HG03280 (cell line): ENCODE measurements at regions not wholly inside any gene's neighbourhood (a gene's known extent, or its start where the extent isn't known, plus 50 kb on each side); places are given as distances from the start of the nearest gene placed in this dataset.

Source experiments
- ATAC-seq: cut with Tn5 transposase; IDR thresholded peaks from one replicate; pipeline ENCODE4 v1.9.1; 2021; ENCODE audit warnings: mild to moderate bottlenecking, moderate library complexity; ENCODE audit not compliant: unreplicated experiment

- ATAC-seq: no peak
These were observed 224.7 kb upstream of the GRAMD2B start for GRCh38 chr5:126198531-126198930.

- ATAC-seq: no peak
These were observed 223.7 kb upstream of the GRAMD2B start for GRCh38 chr5:126199467-126199866.

- no peak for ATAC-seq
These were observed 214.5 kb upstream of the GRAMD2B start for GRCh38 chr5:126208691-126209090.

GRCh38 chr5:126210955-126211354 is 212.3 kb upstream of the GRAMD2B start:
- no peak for ATAC-seq

GRCh38 chr5:126219616-126220015 is 203.6 kb upstream of the GRAMD2B start:
- no peak for ATAC-seq

- no peak for ATAC-seq
These were observed 202.5 kb upstream of the GRAMD2B start for GRCh38 chr5:126220725-126221124.

GRCh38 chr5:126228934-126229333 is 194.3 kb upstream of the GRAMD2B start:
- ATAC-seq: no peak

GRCh38 chr5:126233256-126233655 is 190.0 kb upstream of the GRAMD2B start:
- no peak for ATAC-seq

- ATAC-seq: peak; percentile 66
These were observed 188.5 kb upstream of the GRAMD2B start for GRCh38 chr5:126234563-126235195.

- no peak for ATAC-seq
These were observed 187.6 kb upstream of the GRAMD2B start for GRCh38 chr5:126235628-126236027.

GRCh38 chr5:126236994-126237393 is 186.2 kb upstream of the GRAMD2B start:
- ATAC-seq: no peak

GRCh38 chr5:126248611-126249010 is 174.6 kb upstream of the GRAMD2B start:
- ATAC-seq: no peak

GRCh38 chr5:126251024-126251423 is 172.2 kb upstream of the GRAMD2B start:
- ATAC-seq: no peak

GRCh38 chr5:126253406-126253805 is 169.8 kb upstream of the GRAMD2B start:
- no peak for ATAC-seq

- no peak for ATAC-seq
These were observed 159.5 kb upstream of the GRAMD2B start for GRCh38 chr5:126263591-126264184.

- ATAC-seq: no peak
These were observed 157.3 kb upstream of the GRAMD2B start for GRCh38 chr5:126265917-126266316.

- no peak for ATAC-seq
These were observed 155.8 kb upstream of the GRAMD2B start for GRCh38 chr5:126267438-126267837.

GRCh38 chr5:126268697-126269315 is 154.4 kb upstream of the GRAMD2B start:
- ATAC-seq: no peak

GRCh38 chr5:126269511-126269910 is 153.7 kb upstream of the GRAMD2B start:
- ATAC-seq: no peak

GRCh38 chr5:126271141-126271540 is 152.1 kb upstream of the GRAMD2B start:
- ATAC-seq: no peak

GRCh38 chr5:126274076-126274762 is 149.0 kb upstream of the GRAMD2B start:
- no peak for ATAC-seq

GRCh38 chr5:126274763-126275125 is 148.5 kb upstream of the GRAMD2B start:
- ATAC-seq: no peak
